Peyer's patch (tissue), 4 donors: ENCODE measurements at regions not wholly inside any gene's neighbourhood (a gene's known extent, or its start where the extent isn't known, plus 50 kb on each side); places are given as distances from the start of the nearest gene placed in this dataset.
A peak's percentile ranks its signal among the peaks of the same experiment; 100 is the strongest.

Experiments
- DNase-seq, 3 donors: peaks; one replicate each; pipeline ENCODE4 v3.0.0-alpha.2; 2017 to 2019
- H3K27ac ChIP-seq, 4 donors: fragments of 200-600 bp; sonication (generic); one replicate each; pipeline ENCODE4 v1.5.1; 2016 to 2019
- H3K27me3 ChIP-seq, 2 donors: fragments of 200-600 bp; sonication (generic); one replicate each; pipeline ENCODE4 v1.5.1; 2019
- H3K36me3 ChIP-seq, 3 donors: fragments of 200-600 bp; sonication (generic); one replicate each; pipeline ENCODE4 v1.5.1; 2016 to 2019
- H3K4me1 ChIP-seq, 4 donors: fragments of 200-600 bp; sonication (generic); one replicate each; pipeline ENCODE4 v1.5.1; 2016 to 2019
- H3K4me3 ChIP-seq, 4 donors: fragments of 200-600 bp; sonication (generic); 1 replicate in 3 of 4; 2 replicates in 1 of 4; pipeline ENCODE4 v1.5.1; 2016 to 2019; ENCODE audit warnings: mild to moderate bottlenecking in 1 of 4
- H3K9me3 ChIP-seq, 4 donors: fragments of 200-600 bp; sonication (generic); one replicate each; pipeline ENCODE4 v1.5.1; 2016 to 2019; ENCODE audit warnings: mild to moderate bottlenecking in 1 of 4
- CTCF ChIP-seq, 6 experiments: fragments of 450-650 bp in 4 of 6; fragments of 200-600 bp in 2 of 6; sonication (generic) in 1 of 6; IDR thresholded peaks; one replicate each; pipeline ENCODE4 v1.5.1; 2017 to 2019; ENCODE audit warnings: antibody characterized with exemption in 6 of 6, mild to moderate bottlenecking in 3 of 6, moderate library complexity in 1 of 6
- POLR2A ChIP-seq, 2 donors: fragments of 450-650 bp; IDR thresholded peaks; one replicate each; pipeline ENCODE4 v1.5.1; 2017; ENCODE audit warnings: antibody characterized with exemption in 2 of 2, mild to moderate bottlenecking in 2 of 2, moderate library complexity in 2 of 2

- TF ChIP-seq POLR2A (IDR thresholded peaks at IDR 0.05) (no peak), CTCF (IDR thresholded peaks at IDR 0.05) (no peak)
- peaks cover 0 to 5% (median 0%) of the 10 kb centered on the region in 4 donors for H3K9me3 ChIP-seq
- DNase-seq: no peak
- H3K27me3 ChIP-seq: no peaks in the 10 kb centered on the region
- H3K4me3 ChIP-seq: no peak overlapping the region
- H3K4me1 ChIP-seq: no peaks in the 10 kb centered on the region
- H3K36me3 ChIP-seq: no peaks in the 10 kb centered on the region
- H3K27ac ChIP-seq: no peak overlapping the region
Observed at GRCh38 chr6:152879681-152880080, 103.2 kb downstream of the FBXO5 start.

GRCh38 chr6:152893187-152893586, 89.7 kb downstream of the FBXO5 start:
- H3K4me1 ChIP-seq: no peaks in the 10 kb centered on the region
- H3K4me3 ChIP-seq: no peak overlapping the region
- no peaks in the 10 kb centered on the region for H3K36me3 ChIP-seq
- H3K9me3 ChIP-seq: no peaks in the 10 kb centered on the region
- no peak overlapping the region for H3K27ac ChIP-seq
- no peaks in the 10 kb centered on the region for H3K27me3 ChIP-seq
- TF ChIP-seq POLR2A (IDR thresholded peaks at IDR 0.05) (no peak), CTCF (IDR thresholded peaks at IDR 0.05) (no peak)
- DNase-seq: no peak

- Histone ChIP-seq H3K27ac (no peak overlapping the region), H3K27me3 (no peaks in the 10 kb centered on the region), H3K4me1 (no peaks in the 10 kb centered on the region), H3K36me3 (no peaks in the 10 kb centered on the region), H3K4me3 (no peak overlapping the region), H3K9me3 (no peaks in the 10 kb centered on the region)
- DNase-seq: no peak
- TF ChIP-seq POLR2A (IDR thresholded peaks at IDR 0.05): no peak
- no peak for TF ChIP-seq CTCF (IDR thresholded peaks at IDR 0.05)
Observed at GRCh38 chr6:152896923-152897322, 85.9 kb downstream of the FBXO5 start.

- Histone ChIP-seq H3K4me3 (no peak overlapping the region), H3K27me3 (no peaks in the 10 kb centered on the region), H3K9me3 (no peaks in the 10 kb centered on the region), H3K27ac (no peak overlapping the region), H3K4me1 (no peaks in the 10 kb centered on the region), H3K36me3 (no peaks in the 10 kb centered on the region)
- TF ChIP-seq POLR2A (IDR thresholded peaks at IDR 0.05) (no peak), CTCF (IDR thresholded peaks at IDR 0.05) (peak in 5 of 6 experiments; percentile 14 to 64 (median 51))
- peak; percentile 42 to 74 (median 73) for DNase-seq
Observed at GRCh38 chr6:152897807-152898399, 84.9 kb downstream of the FBXO5 start.

- Histone ChIP-seq H3K4me1 (no peaks in the 10 kb centered on the region), H3K27me3 (no peaks in the 10 kb centered on the region), H3K4me3 (no peak overlapping the region), H3K36me3 (no peaks in the 10 kb centered on the region), H3K9me3 (no peaks in the 10 kb centered on the region), H3K27ac (no peak overlapping the region)
- no peak for DNase-seq
- no peak for TF ChIP-seq POLR2A (IDR thresholded peaks at IDR 0.05)
- no peak for TF ChIP-seq CTCF (IDR thresholded peaks at IDR 0.05)
Observed at GRCh38 chr6:152904678-152905077, 78.2 kb downstream of the FBXO5 start.
